ENCODE measurements at regions not wholly inside any gene's neighbourhood (a gene's known extent, or its start where the extent isn't known, plus 50 kb on each side); places are given as distances from the start of the nearest gene placed in this dataset.

- Histone ChIP-seq H3K9me3 (no peaks in the 10 kb centered on the region), H3K27ac (no peak overlapping the region), H3K27me3 (peaks cover 0 to 6% of the 10 kb centered on the region in 2 donors), H3K4me1 (peaks cover 0 to 6% of the 10 kb centered on the region in 2 donors), H3K36me3 (no peaks in the 10 kb centered on the region), H3K4me3 (no peak overlapping the region)
- DNase-seq = no peak
- intact Hi-C loops (cut with DNase I) = no loop called here
- no peak for TF ChIP-seq CTCF (IDR thresholded peaks at IDR 0.05)
- ATAC-seq = no peak
These were observed 78.3 kb downstream of the RAMP3 start for GRCh38 chr7:45235905-45236304.

GRCh38 chr7:45236666-45237065 is 79.1 kb downstream of the RAMP3 start:
- Histone ChIP-seq H3K9me3 (no peaks in the 10 kb centered on the region), H3K4me1 (peaks cover 0 to 12% of the 10 kb centered on the region in 2 donors), H3K27me3 (peaks cover 0 to 11% of the 10 kb centered on the region in 2 donors), H3K36me3 (no peaks in the 10 kb centered on the region), H3K27ac (no peak overlapping the region), H3K4me3 (no peak overlapping the region)
- no peak for TF ChIP-seq CTCF (IDR thresholded peaks at IDR 0.05)
- ATAC-seq (no peak), DNase-seq (no peak)
- intact Hi-C loops (cut with DNase I) = no loop called here

GRCh38 chr7:45237788-45238461 is 80.3 kb downstream of the RAMP3 start:
- Histone ChIP-seq H3K27ac (no peak overlapping the region), H3K27me3 (peaks cover 0 to 13% of the 10 kb centered on the region in 2 donors), H3K36me3 (no peaks in the 10 kb centered on the region), H3K4me3 (no peak overlapping the region), H3K9me3 (no peaks in the 10 kb centered on the region), H3K4me1 (peaks cover 0 to 16% of the 10 kb centered on the region in 2 donors)
- TF ChIP-seq CTCF (IDR thresholded peaks at IDR 0.05) = no peak
- DNase-seq (no peak), ATAC-seq (no peak)
- intact Hi-C loops (cut with DNase I) = no loop called here

- Histone ChIP-seq H3K27ac (peak overlapping the region in 1 of 2 donors; percentile 67), H3K4me1 (peaks cover 0 to 16% of the 10 kb centered on the region in 2 donors)
- intact Hi-C loops (cut with DNase I) = no loop called here
These were observed 81.2 kb downstream of the RAMP3 start for GRCh38 chr7:45238806-45239205.

GRCh38 chr7:45239486-45239885 is 81.9 kb downstream of the RAMP3 start:
- H3K27me3 ChIP-seq = peaks cover 0 to 13% of the 10 kb centered on the region in 2 donors
- ATAC-seq (no peak), DNase-seq (no peak)
- no peak for TF ChIP-seq CTCF (IDR thresholded peaks at IDR 0.05)
- H3K4me3 ChIP-seq = no peak overlapping the region
- no peaks in the 10 kb centered on the region for H3K36me3 ChIP-seq
- H3K27ac ChIP-seq = peak overlapping the region in 1 of 2 donors; percentile 67
- peaks cover 0 to 16% of the 10 kb centered on the region in 2 donors for H3K4me1 ChIP-seq
- H3K9me3 ChIP-seq = no peaks in the 10 kb centered on the region
- intact Hi-C loops (cut with DNase I) = no loop called here

More at GRCh38 chr7:45238806-45239205, 81.2 kb downstream of the RAMP3 start:
- peaks cover 0 to 13% of the 10 kb centered on the region in 2 donors for H3K27me3 ChIP-seq
- H3K4me3 ChIP-seq = no peak overlapping the region
- no peaks in the 10 kb centered on the region for H3K36me3 ChIP-seq
- no peak for ATAC-seq
- DNase-seq = no peak
- no peaks in the 10 kb centered on the region for H3K9me3 ChIP-seq
- no peak for TF ChIP-seq CTCF (IDR thresholded peaks at IDR 0.05)
